ENCODE measurements at regions not wholly inside any gene's neighbourhood (a gene's known extent, or its start where the extent isn't known, plus 50 kb on each side); places are given as distances from the start of the nearest gene placed in this dataset.

DNA sequence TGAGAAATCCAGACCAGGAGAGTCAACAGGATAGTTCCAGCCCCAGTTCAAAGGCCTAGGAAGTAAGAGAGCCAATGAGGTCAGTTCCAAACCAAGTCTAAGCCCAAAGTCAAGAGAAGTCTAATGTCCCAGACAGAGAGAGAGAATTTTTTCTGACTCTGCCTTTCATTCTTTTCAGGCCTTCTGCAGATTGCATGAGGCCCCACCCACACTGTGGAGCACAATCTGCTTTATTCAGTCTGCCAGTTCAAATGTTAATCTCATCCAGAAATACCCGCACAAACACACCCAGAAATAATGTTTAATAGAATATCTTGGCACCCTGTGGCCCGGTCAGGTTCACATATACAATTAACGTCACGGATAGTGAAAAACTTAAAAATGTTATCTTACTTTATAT lies 962.4 kb upstream of the SOX9 start:
- H3K27me3 ChIP-seq, result no peaks in the 10 kb centered on the region
- no peaks in the 10 kb centered on the region for H3K36me3 ChIP-seq
- no peaks in the 10 kb centered on the region for H3K4me1 ChIP-seq
- intact Hi-C loops (cut with DNase I), result no loop called here
- TF ChIP-seq POLR2A (IDR thresholded peaks at IDR 0.05) (no peak), POLR2AphosphoS5 (IDR thresholded peaks at IDR 0.05; ENCODE audit: insufficient read depth in 1 of 2, low read depth in 1 of 2) (no peak)
- TF ChIP-seq, protein P1, sequence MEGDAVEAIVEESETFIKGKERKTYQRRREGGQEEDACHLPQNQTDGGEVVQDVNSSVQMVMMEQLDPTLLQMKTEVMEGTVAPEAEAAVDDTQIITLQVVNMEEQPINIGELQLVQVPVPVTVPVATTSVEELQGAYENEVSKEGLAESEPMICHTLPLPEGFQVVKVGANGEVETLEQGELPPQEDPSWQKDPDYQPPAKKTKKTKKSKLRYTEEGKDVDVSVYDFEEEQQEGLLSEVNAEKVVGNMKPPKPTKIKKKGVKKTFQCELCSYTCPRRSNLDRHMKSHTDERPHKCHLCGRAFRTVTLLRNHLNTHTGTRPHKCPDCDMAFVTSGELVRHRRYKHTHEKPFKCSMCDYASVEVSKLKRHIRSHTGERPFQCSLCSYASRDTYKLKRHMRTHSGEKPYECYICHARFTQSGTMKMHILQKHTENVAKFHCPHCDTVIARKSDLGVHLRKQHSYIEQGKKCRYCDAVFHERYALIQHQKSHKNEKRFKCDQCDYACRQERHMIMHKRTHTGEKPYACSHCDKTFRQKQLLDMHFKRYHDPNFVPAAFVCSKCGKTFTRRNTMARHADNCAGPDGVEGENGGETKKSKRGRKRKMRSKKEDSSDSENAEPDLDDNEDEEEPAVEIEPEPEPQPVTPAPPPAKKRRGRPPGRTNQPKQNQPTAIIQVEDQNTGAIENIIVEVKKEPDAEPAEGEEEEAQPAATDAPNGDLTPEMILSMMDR (IDR thresholded peaks at IDR 0.05), result no peak
- H3K4me3 ChIP-seq, result no peak overlapping the region
- no peak for DNase-seq (ENCODE audit: extremely low spot score in 2 of 2)
- no peaks in the 10 kb centered on the region for H3K9me3 ChIP-seq
- H3K27ac ChIP-seq, result no peak overlapping the region

DNA sequence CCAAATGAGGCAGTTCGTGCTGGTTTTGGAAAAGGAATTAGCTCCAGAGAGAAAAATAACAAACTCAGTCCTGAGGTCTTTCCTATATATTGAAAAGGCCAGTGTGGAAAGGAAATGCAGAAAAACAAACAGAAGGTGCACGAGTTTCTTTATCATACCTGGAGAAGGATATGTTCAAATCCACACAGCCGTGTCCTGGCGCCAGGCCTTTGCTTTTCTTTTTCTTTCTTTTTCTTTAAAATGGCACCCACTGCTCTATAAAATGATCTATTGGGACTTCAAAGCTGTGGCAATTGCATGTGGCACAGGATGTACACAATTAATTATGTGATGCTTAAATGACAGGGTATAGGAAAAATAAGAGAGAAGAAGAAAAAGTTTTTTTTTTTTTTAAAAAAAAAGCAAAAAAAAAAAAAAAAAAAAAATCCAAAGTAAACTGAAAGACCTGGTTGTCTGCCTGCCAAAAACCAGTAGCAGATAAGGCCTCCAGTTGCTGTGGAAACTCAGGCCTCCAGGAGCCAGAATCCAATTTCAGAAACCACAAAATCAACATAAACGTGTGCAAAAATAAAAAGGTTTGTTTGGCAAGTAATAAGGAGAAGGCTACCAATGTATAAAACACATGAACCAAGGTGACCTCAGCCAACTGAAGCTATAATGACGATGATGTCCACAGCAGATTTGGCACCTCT lies 957.6 kb upstream of the SOX9 start:
- TF ChIP-seq POLR2A (IDR thresholded peaks at IDR 0.05) (no peak), POLR2AphosphoS5 (IDR thresholded peaks at IDR 0.05; ENCODE audit: insufficient read depth in 1 of 2, low read depth in 1 of 2) (no peak)
- TF ChIP-seq, protein P1 (IDR thresholded peaks at IDR 0.05), result no peak
- no peak overlapping the region for H3K27ac ChIP-seq
- H3K4me3 ChIP-seq, result no peak overlapping the region
- intact Hi-C loops (cut with DNase I), result no loop called here
- H3K27me3 ChIP-seq, result no peaks in the 10 kb centered on the region
- no peak for DNase-seq (ENCODE audit: extremely low spot score in 2 of 2)
- no peaks in the 10 kb centered on the region for H3K9me3 ChIP-seq
- no peaks in the 10 kb centered on the region for H3K36me3 ChIP-seq
- no peaks in the 10 kb centered on the region for H3K4me1 ChIP-seq

DNA sequence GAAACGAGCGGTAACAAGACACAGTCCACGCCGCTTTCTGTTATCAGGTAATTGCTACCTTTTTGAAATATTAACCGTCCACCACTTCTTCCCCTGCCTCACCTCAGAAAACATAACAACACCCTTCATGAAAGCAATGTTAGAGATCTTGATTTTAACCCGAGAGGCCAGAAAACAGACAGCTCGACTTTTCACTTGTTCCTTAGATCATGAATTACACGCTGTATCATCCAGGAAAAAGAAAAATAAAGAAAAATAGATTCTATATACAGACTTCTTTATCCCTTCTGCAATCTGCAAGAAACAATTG lies 957.1 kb upstream of the SOX9 start:
- H3K9me3 ChIP-seq, result no peaks in the 10 kb centered on the region
- H3K4me3 ChIP-seq, result no peak overlapping the region
- intact Hi-C loops (cut with DNase I), result no loop called here
- H3K4me1 ChIP-seq, result no peaks in the 10 kb centered on the region
- H3K27ac ChIP-seq, result no peak overlapping the region
- no peaks in the 10 kb centered on the region for H3K36me3 ChIP-seq
- no peaks in the 10 kb centered on the region for H3K27me3 ChIP-seq
- TF ChIP-seq, protein P1 (IDR thresholded peaks at IDR 0.05), result no peak
- TF ChIP-seq POLR2AphosphoS5 (IDR thresholded peaks at IDR 0.05; ENCODE audit: insufficient read depth in 1 of 2, low read depth in 1 of 2) (no peak), POLR2A (IDR thresholded peaks at IDR 0.05) (no peak)
- DNase-seq (ENCODE audit: extremely low spot score in 2 of 2), result no peak

DNA sequence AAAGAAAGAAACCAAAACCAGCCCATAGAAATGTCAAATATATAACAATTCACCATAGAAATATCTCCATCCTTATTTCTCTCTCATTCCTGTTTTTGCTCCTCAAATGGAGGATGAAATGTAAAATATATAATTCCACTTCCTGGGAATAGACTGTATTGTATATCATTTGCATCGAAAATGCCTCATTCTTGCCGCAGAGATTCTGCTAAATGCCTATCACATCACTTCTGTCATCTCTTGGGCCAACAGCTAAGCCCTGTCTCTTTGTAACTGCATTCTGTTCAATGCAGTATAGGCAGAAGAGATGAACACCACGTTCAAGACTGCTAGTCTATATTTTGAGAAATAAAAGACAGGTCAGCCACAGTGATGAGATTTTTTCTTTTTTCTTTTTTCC lies 956.3 kb upstream of the SOX9 start:
- intact Hi-C loops (cut with DNase I), result no loop called here
- TF ChIP-seq, protein P1 (IDR thresholded peaks at IDR 0.05), result no peak
- no peak for TF ChIP-seq POLR2AphosphoS5 (IDR thresholded peaks at IDR 0.05; ENCODE audit: insufficient read depth in 1 of 2, low read depth in 1 of 2)
- DNase-seq (ENCODE audit: extremely low spot score in 2 of 2), result no peak
- Histone ChIP-seq H3K36me3 (no peaks in the 10 kb centered on the region), H3K27me3 (no peaks in the 10 kb centered on the region), H3K4me1 (no peaks in the 10 kb centered on the region), H3K9me3 (no peaks in the 10 kb centered on the region), H3K27ac (no peak overlapping the region), H3K4me3 (no peak overlapping the region)

DNA sequence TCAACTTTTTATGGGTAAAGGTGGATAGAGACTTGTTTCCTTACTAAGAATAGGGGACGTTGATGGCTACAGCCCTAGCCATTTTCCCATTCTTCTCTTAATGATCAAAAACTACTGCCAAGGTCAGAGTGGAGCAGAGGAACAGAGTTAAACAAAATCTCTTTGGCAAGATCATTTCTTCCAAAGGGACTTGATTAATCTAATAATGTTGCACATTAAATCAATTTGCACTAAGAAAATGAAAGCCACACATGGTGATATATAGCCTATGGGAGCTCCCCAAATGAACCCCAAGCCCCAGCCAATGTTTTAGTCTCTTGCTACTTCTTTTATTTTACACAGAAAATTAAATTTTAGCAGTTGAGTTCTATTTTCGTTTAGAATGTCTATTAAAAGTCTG lies 954.5 kb upstream of the SOX9 start:
- no peaks in the 10 kb centered on the region for H3K27me3 ChIP-seq
- no peak for DNase-seq (ENCODE audit: extremely low spot score in 2 of 2)
- TF ChIP-seq, protein P1 (IDR thresholded peaks at IDR 0.05), result no peak
- TF ChIP-seq POLR2AphosphoS5 (IDR thresholded peaks at IDR 0.05; ENCODE audit: insufficient read depth in 1 of 2, low read depth in 1 of 2) (no peak), POLR2A (IDR thresholded peaks at IDR 0.05) (no peak)
- H3K9me3 ChIP-seq, result no peaks in the 10 kb centered on the region
- intact Hi-C loops (cut with DNase I), result no loop called here
- H3K36me3 ChIP-seq, result no peaks in the 10 kb centered on the region
- no peak overlapping the region for H3K4me3 ChIP-seq
- H3K4me1 ChIP-seq, result no peaks in the 10 kb centered on the region
- no peak overlapping the region for H3K27ac ChIP-seq

Measured in vagina (tissue), 2 donors.